ENCODE measurements at regions not wholly inside any gene's neighbourhood (a gene's known extent, or its start where the extent isn't known, plus 50 kb on each side); places are given as distances from the start of the nearest gene placed in this dataset.
"Not testable (repeated sequence)": the region's sequence is repeated elsewhere in the genome, so short reads cannot be mapped to it uniquely, and the experiment has no call there.

- H3K27me3 Mint-ChIP-seq (ENCODE audit: insufficient read depth, low read depth), result peaks cover 28% of the 10 kb centered on the region
- no peak for TF ChIP-seq CTCF (IDR thresholded peaks at IDR 0.05)
- TF ChIP-seq EZH2phosphoT487 (IDR thresholded peaks at IDR 0.05), result no peak
- TF ChIP-seq EZH2 (IDR thresholded peaks at IDR 0.05), result no peak
- no peaks in the 10 kb centered on the region for H3K79me2 ChIP-seq (ENCODE audit: low read depth)
- peaks cover 7% of the 10 kb centered on the region for H3K9me3 Mint-ChIP-seq
- H3K4me1 ChIP-seq, result peaks cover 11% of the 10 kb centered on the region
- H3K36me3 ChIP-seq, result no peaks in the 10 kb centered on the region
- H3K4me2 ChIP-seq, result no peak overlapping the region
- H3K4me3 ChIP-seq, result no peak overlapping the region
- no peaks in the 10 kb centered on the region for H3K36me3 Mint-ChIP-seq
- H3F3A ChIP-seq (ENCODE audit: low read depth), result peaks cover 20% of the 10 kb centered on the region
- H3K27ac ChIP-seq, result no peak overlapping the region
- no peak for DNase-seq (ENCODE audit: low spot score)
- H2AFZ ChIP-seq (replicated peaks), result no peak overlapping the region
- H3K4me3 Mint-ChIP-seq, result peak overlapping the region; percentile 26
- H3K27ac Mint-ChIP-seq, result no peak overlapping the region
- no peak overlapping the region for H3K9ac ChIP-seq
- H3K9me3 ChIP-seq (ENCODE audit: low read depth), result no peaks in the 10 kb centered on the region
- H3K27me3 ChIP-seq, result peaks cover 75% of the 10 kb centered on the region
- no peaks in the 10 kb centered on the region for H3K4me1 Mint-ChIP-seq
- no peaks in the 10 kb centered on the region for H4K20me1 ChIP-seq (ENCODE audit: low read depth)
Observed at GRCh38 chr1:148352470-148353053, 130.5 kb downstream of the PPIAL4G start.

- no peak for TF ChIP-seq CTCF (IDR thresholded peaks at IDR 0.05)
- TF ChIP-seq EZH2phosphoT487 (IDR thresholded peaks at IDR 0.05), result no peak
- TF ChIP-seq EZH2 (IDR thresholded peaks at IDR 0.05), result no peak
- Histone ChIP-seq H3K4me3 (no peak overlapping the region), H3K4me1 (no peaks in the 10 kb centered on the region), H3K79me2 (ENCODE audit: low read depth) (no peaks in the 10 kb centered on the region), H4K20me1 (ENCODE audit: low read depth) (no peaks in the 10 kb centered on the region), H3F3A (ENCODE audit: low read depth) (no peaks in the 10 kb centered on the region), H3K27me3 (peaks cover 34% of the 10 kb centered on the region), H3K36me3 (no peaks in the 10 kb centered on the region), H3K4me2 (no peak overlapping the region), H3K9ac (no peak overlapping the region), H3K27ac (no peak overlapping the region), H3K9me3 (ENCODE audit: low read depth) (no peaks in the 10 kb centered on the region), H2AFZ (replicated peaks) (no peak overlapping the region)
- H3K36me3 Mint-ChIP-seq, result no peaks in the 10 kb centered on the region
- H3K27ac Mint-ChIP-seq, result no peak overlapping the region
- no peak overlapping the region for H3K4me3 Mint-ChIP-seq
- H3K4me1 Mint-ChIP-seq, result peaks cover 9% of the 10 kb centered on the region
- DNase-seq (ENCODE audit: low spot score), result no peak
- H3K9me3 Mint-ChIP-seq, result peaks cover 3% of the 10 kb centered on the region
- peaks cover 9% of the 10 kb centered on the region for H3K27me3 Mint-ChIP-seq (ENCODE audit: insufficient read depth, low read depth)
Observed at GRCh38 chr1:148347781-148348180, 135.3 kb downstream of the PPIAL4G start.

DNA sequence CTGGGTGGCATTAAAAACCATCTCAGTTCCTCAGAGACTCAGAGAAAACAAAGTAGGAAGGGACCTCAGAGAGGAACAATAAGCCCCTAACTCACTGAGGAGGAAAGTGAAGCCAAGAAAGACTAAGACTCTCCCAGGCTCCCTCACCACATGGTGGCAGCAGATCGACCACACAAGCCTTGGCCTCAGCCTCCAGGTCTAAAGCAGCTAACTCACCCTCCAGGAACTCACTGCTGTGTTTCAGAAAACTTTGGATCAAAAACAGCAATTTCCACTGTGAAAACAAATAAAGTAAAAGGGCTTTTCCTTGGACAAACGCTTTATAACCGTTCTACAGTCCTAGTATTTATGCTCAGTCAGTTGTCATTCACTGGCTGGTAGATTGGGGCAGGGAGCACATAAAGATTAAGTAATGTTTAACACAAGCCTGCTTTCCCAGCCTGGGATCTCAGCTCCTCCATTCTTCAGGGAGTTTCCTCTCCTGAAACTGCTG is 137.4 kb downstream of the PPIAL4G start:
- not testable (repeated sequence) for H3K4me2 ChIP-seq; H3K4me3 ChIP-seq; H3K79me2 ChIP-seq (ENCODE audit: low read depth); H3K27ac ChIP-seq; H3K4me1 ChIP-seq; H3K4me3 Mint-ChIP-seq; H3F3A ChIP-seq (ENCODE audit: low read depth); H3K4me1 Mint-ChIP-seq; H4K20me1 ChIP-seq (ENCODE audit: low read depth); H3K9me3 ChIP-seq (ENCODE audit: low read depth); H3K9ac ChIP-seq; H3K9me3 Mint-ChIP-seq; H3K36me3 Mint-ChIP-seq; H3K27me3 Mint-ChIP-seq (ENCODE audit: insufficient read depth, low read depth); H3K36me3 ChIP-seq
- TF ChIP-seq CTCF (IDR thresholded peaks at IDR 0.05), result peak; percentile 70
- peaks cover 13% of the 10 kb centered on the region for H3K27me3 ChIP-seq
- H3K27ac Mint-ChIP-seq, result peak overlapping the region; percentile 3
- H2AFZ ChIP-seq (replicated peaks), result peak overlapping the region; percentile 91
- peak; percentile 53 for DNase-seq (ENCODE audit: low spot score)

DNA sequence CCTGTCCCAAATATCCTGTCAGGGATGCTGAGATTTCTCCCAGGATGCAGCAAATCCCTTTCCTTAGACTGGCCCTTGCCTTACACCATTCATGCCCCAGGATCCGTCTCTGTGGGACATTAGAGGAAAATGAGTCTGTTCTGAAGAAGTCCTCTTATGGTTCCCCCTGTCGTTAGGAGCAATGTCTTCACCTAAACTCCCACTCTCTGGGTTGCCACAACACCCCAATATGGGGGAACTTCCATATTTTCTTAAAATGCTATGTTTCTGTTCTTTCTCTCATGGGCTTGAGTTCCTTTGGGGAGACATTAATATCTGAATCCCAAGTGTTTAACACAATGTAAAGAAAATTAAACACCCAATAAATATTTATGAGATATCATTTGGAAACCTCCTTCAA is 138.5 kb downstream of the PPIAL4G start:
- not testable (repeated sequence) for H3K36me3 Mint-ChIP-seq, H3K4me3 Mint-ChIP-seq, H3K27ac Mint-ChIP-seq

DNA sequence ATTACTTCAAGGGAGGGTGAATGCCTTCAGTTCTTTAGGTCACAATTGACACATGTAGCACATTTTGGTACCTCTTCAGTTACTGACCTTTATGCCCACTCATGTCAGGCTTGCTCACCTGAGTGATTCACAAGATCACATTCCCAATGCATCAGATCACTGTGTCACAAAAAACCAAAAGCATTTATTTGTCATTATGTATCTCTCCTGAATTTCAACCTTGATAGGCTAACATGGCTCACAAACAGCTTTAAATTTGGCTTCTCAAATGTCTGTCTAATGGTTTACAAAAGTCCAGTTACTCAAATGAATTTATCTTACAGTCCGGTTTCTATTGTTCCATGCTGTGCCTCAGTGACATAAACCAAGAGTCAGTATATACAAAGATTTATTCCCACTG is 141.4 kb downstream of the PPIAL4G start:
- not testable (repeated sequence) for H3K9ac ChIP-seq; H2AFZ ChIP-seq (replicated peaks); H3K27me3 Mint-ChIP-seq (ENCODE audit: insufficient read depth, low read depth)

More for the DNA sequence above, 138.5 kb downstream of the PPIAL4G start:
- not testable (repeated sequence) for H4K20me1 ChIP-seq (ENCODE audit: low read depth); H3F3A ChIP-seq (ENCODE audit: low read depth); H3K27me3 ChIP-seq; DNase-seq (ENCODE audit: low spot score); H3K27ac ChIP-seq; H3K4me1 ChIP-seq; H3K9me3 Mint-ChIP-seq; H3K27me3 Mint-ChIP-seq (ENCODE audit: insufficient read depth, low read depth); H2AFZ ChIP-seq (replicated peaks); H3K4me1 Mint-ChIP-seq; H3K36me3 ChIP-seq; H3K9ac ChIP-seq; H3K4me2 ChIP-seq; H3K79me2 ChIP-seq (ENCODE audit: low read depth); H3K4me3 ChIP-seq; H3K9me3 ChIP-seq (ENCODE audit: low read depth)

More for the DNA sequence above, 141.4 kb downstream of the PPIAL4G start:
- not testable (repeated sequence) for DNase-seq (ENCODE audit: low spot score); H3K27ac ChIP-seq; H3K4me2 ChIP-seq; H4K20me1 ChIP-seq (ENCODE audit: low read depth); H3K4me3 Mint-ChIP-seq; H3K9me3 Mint-ChIP-seq; H3K36me3 ChIP-seq; H3K27ac Mint-ChIP-seq; H3K4me3 ChIP-seq; H3K9me3 ChIP-seq (ENCODE audit: low read depth); H3K4me1 Mint-ChIP-seq; H3K27me3 ChIP-seq; H3K79me2 ChIP-seq (ENCODE audit: low read depth); H3K36me3 Mint-ChIP-seq; H3F3A ChIP-seq (ENCODE audit: low read depth); H3K4me1 ChIP-seq

All from neural progenitor cell (in vitro differentiated cells).